H1 (cell line): ENCODE measurements at regions not wholly inside any gene's neighbourhood (a gene's known extent, or its start where the extent isn't known, plus 50 kb on each side); places are given as distances from the start of the nearest gene placed in this dataset.

Experiments
- CTCF ChIA-PET: fragments of 300-600 bp; sonication (Branson Sonifier 250); formaldehyde crosslinking; loops from one replicate; lab custom pipeline; 2021; ENCODE audit not compliant: partially characterized antibody; lab: Charles Lee
- POLR2A ChIA-PET: fragments of 300-600 bp; sonication (Branson Sonifier 250); formaldehyde crosslinking; loops from one replicate; lab custom pipeline; 2021; ENCODE audit warnings: inconsistent platforms; ENCODE audit not compliant: partially characterized antibody; lab: Charles Lee
- DNase-seq, 2 experiments: peaks; one replicate each; pipeline versions ENCODE4 v3.0.0 to v3.0.0-alpha.2; 2010 to 2022; ENCODE audit warnings: low spot score in 2 of 2, low read depth in 1 of 2, mixed read lengths in 1 of 2
- FAIRE-seq: peaks from 2 replicates; lab custom pipeline; 2011; peaks lifted over from hg19 to GRCh38; lab: Jason Lieb, UNC
- H2AFZ ChIP-seq: 2 replicates; pipeline ENCODE4 v1.8.1; 2012; ENCODE audit warnings: low read length, inconsistent platforms
- H2AK5ac ChIP-seq: 2 replicates; pipeline ENCODE4 v1.6.1; 2013; ENCODE audit warnings: low read depth, low read length
- H2BK120ac ChIP-seq: replicated peaks from 2 replicates; pipeline ENCODE3; 2013; ENCODE audit warnings: low read depth, low read length, inconsistent platforms
- H2BK12ac ChIP-seq: 2 replicates; pipeline ENCODE4 v1.6.1; 2013; ENCODE audit warnings: low read depth, low read length
- H2BK15ac ChIP-seq: 2 replicates; pipeline ENCODE4 v1.6.1; 2013; ENCODE audit warnings: low read length
- H2BK20ac ChIP-seq: 2 replicates; pipeline ENCODE4 v1.6.1; 2013; ENCODE audit warnings: low read length
- H2BK5ac ChIP-seq: 2 replicates; pipeline ENCODE4 v1.6.1; 2013; ENCODE audit warnings: low read depth, low read length
- H3K14ac ChIP-seq: 2 replicates; pipeline ENCODE4 v1.6.1; 2013; ENCODE audit warnings: inconsistent platforms; ENCODE audit not compliant: insufficient read length
- H3K18ac ChIP-seq: 2 replicates; pipeline ENCODE4 v1.6.1; 2013; ENCODE audit warnings: low read length; ENCODE audit errors: extremely low read depth
- H3K23ac ChIP-seq: 2 replicates; pipeline ENCODE4 v1.6.1; 2013; ENCODE audit warnings: inconsistent platforms; ENCODE audit not compliant: insufficient read length
- H3K23me2 ChIP-seq: 2 replicates; pipeline ENCODE4 v1.6.1; 2013; ENCODE audit warnings: low read depth, low read length
- H3K27ac ChIP-seq: 2 replicates; pipeline ENCODE4 v1.6.1; 2011; ENCODE audit warnings: low read depth, low read length, inconsistent platforms
- H3K27me3 ChIP-seq, 4 experiments: replicated peaks in 1 of 4; 1 replicate in 1 of 4; 2 replicates in 3 of 4; pipeline versions ENCODE4 v1.6.1 to v1.8.1; 2011 to 2013; ENCODE audit warnings: low read length in 3 of 4, mild to moderate bottlenecking in 3 of 4, inconsistent platforms in 2 of 4, mixed read lengths in 2 of 4, moderate library complexity in 1 of 4; ENCODE audit not compliant: control insufficient read depth in 3 of 4, insufficient read depth in 3 of 4; ENCODE audit errors: extremely low read depth in 1 of 4
- H3K36me3 ChIP-seq, 4 experiments: 2 replicates each; pipeline versions ENCODE4 v1.6.1 to v1.8.1; 2011 to 2013; ENCODE audit warnings: mild to moderate bottlenecking in 4 of 4, low read length in 3 of 4, moderate library complexity in 2 of 4, control low read depth in 1 of 4, inconsistent platforms in 1 of 4; ENCODE audit not compliant: insufficient read depth in 4 of 4, control insufficient read depth in 2 of 4
- H3K4ac ChIP-seq: replicated peaks from 2 replicates; pipeline ENCODE3; 2013; ENCODE audit warnings: low read length, low read depth, mixed read lengths, inconsistent platforms; ENCODE audit not compliant: insufficient read length
- H3K4me1 ChIP-seq, 4 experiments: replicated peaks in 1 of 4; 1 replicate in 1 of 4; 2 replicates in 3 of 4; pipeline versions ENCODE4 v1.6.1 to v1.8.1; 2011 to 2013; ENCODE audit warnings: low read length in 3 of 4, inconsistent platforms in 2 of 4, mixed read lengths in 1 of 4; ENCODE audit not compliant: insufficient read depth in 4 of 4, control insufficient read depth in 3 of 4
- H3K4me2 ChIP-seq, 2 experiments: 2 replicates each; pipeline versions ENCODE4 v1.6.1 to v1.8.1; 2011 to 2013; ENCODE audit warnings: low read depth in 2 of 2, low read length in 2 of 2, control low read depth in 1 of 2, inconsistent platforms in 1 of 2, mild to moderate bottlenecking in 1 of 2; ENCODE audit not compliant: insufficient read depth in 1 of 2
- H3K4me3 ChIP-seq, 4 experiments: fragments of 200-600, 300-600 bp in 1 of 4; sonication (generic), shearing (Covaris generic), sonication (Bioruptor Twin) in 1 of 4; 2 replicates each; pipeline versions ENCODE4 v1.5.1 to v1.8.1; 2011 to 2016; ENCODE audit warnings: low read length in 4 of 4, low read depth in 3 of 4, control low read depth in 2 of 4, inconsistent platforms in 2 of 4, mild to moderate bottlenecking in 2 of 4, mixed read lengths in 1 of 4, moderate library complexity in 1 of 4; ENCODE audit not compliant: insufficient read depth in 2 of 4; ENCODE audit errors: extremely low read depth in 1 of 4
- H3K56ac ChIP-seq: replicated peaks from 2 replicates; pipeline ENCODE3; 2013; ENCODE audit warnings: low read depth, mild to moderate bottlenecking, mixed read lengths, low read length, inconsistent platforms; ENCODE audit not compliant: insufficient read length
- H3K79me1 ChIP-seq: 2 replicates; pipeline ENCODE4 v1.6.1; 2013; ENCODE audit warnings: low read depth, low read length, control low read depth
- H3K79me2 ChIP-seq, 2 experiments: 2 replicates each; pipeline versions ENCODE4 v1.6.1 to v1.8.1; 2012 to 2013; ENCODE audit warnings: low read length in 2 of 2, mild to moderate bottlenecking in 2 of 2, inconsistent platforms in 1 of 2; ENCODE audit not compliant: insufficient read depth in 2 of 2, control insufficient read depth in 1 of 2
- H3K9ac ChIP-seq, 4 experiments: replicated peaks in 1 of 4; 1 replicate in 1 of 4; 2 replicates in 3 of 4; pipeline versions ENCODE4 v1.6.1 to v1.8.1; 2011 to 2013; ENCODE audit warnings: low read depth in 3 of 4, low read length in 3 of 4, control low read depth in 2 of 4, mild to moderate bottlenecking in 2 of 4, moderate library complexity in 2 of 4, inconsistent platforms in 1 of 4; ENCODE audit errors: extremely low read depth in 1 of 4
- H3K9me3 ChIP-seq, 2 experiments: 2 replicates each; pipeline versions ENCODE4 v1.6.1 to v1.8.1; 2012 to 2013; ENCODE audit warnings: mild to moderate bottlenecking in 2 of 2, moderate library complexity in 2 of 2, control low read depth in 1 of 2, inconsistent platforms in 1 of 2, low read depth in 1 of 2, low read length in 1 of 2, mixed read lengths in 1 of 2; ENCODE audit not compliant: insufficient read depth in 2 of 2
- H4K20me1 ChIP-seq, 2 experiments: replicated peaks in 1 of 2; 2 replicates each; pipeline versions ENCODE3 to v1.8.1; 2011 to 2013; ENCODE audit warnings: inconsistent platforms in 2 of 2, low read length in 2 of 2, mild to moderate bottlenecking in 1 of 2; ENCODE audit not compliant: insufficient read depth in 2 of 2, control insufficient read depth in 1 of 2
- H4K5ac ChIP-seq: 2 replicates; pipeline ENCODE4 v1.6.1; 2013; ENCODE audit warnings: low read length, low read depth, mixed read lengths, inconsistent platforms; ENCODE audit not compliant: insufficient read length
- H4K8ac ChIP-seq: 2 replicates; pipeline ENCODE4 v1.8.0; 2013; ENCODE audit warnings: mild to moderate bottlenecking, moderate library complexity, low read length, inconsistent platforms; ENCODE audit not compliant: insufficient read depth; ENCODE audit errors: extremely low read depth
- H4K91ac ChIP-seq: replicated peaks from 2 replicates; pipeline ENCODE3; 2013; ENCODE audit warnings: low read length, mixed read lengths, inconsistent platforms; ENCODE audit not compliant: insufficient read length
- SIRT6 ChIP-seq: IDR thresholded peaks from one replicate; pipeline ENCODE4 v1.7.1; 2012; ENCODE audit warnings: low read length, inconsistent platforms
- TEAD4 ChIP-seq: IDR thresholded peaks from 2 replicates; pipeline ENCODE4 v1.6.1; 2012; ENCODE audit warnings: low read depth, low read length, inconsistent platforms, mixed read lengths

DNA sequence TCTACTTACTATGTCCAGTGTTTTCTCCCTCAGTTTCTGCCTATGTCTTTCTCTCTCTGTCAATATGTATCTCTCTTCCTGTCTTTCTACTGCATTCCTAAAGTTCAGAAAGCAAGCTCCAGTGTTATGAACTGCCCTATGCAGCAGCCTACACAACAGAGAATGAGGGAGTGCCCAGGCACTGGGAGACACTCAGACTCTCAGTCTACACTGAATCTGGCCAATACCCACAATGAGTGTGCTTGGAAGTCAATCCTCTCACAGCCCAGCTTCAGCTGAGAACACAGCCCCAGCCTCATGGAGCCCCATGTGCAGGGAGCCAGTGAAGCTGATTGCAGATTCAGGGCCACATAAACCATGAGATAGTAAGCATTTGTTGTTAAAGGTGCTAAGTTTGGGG, 128.7 kb downstream of the ALG10 start:
- H3K4me3 ChIP-seq = no peak overlapping the region
- ChIA-PET CTCF (interaction anchor here (1.2 kb wide), 1 partner anchor 30 kb away, joined by 3 read pairs; no protein-coding TSS in a partner anchor), POLR2A (no interaction called here)
- H3K23ac ChIP-seq = no peak overlapping the region
- H4K8ac ChIP-seq = no peak overlapping the region
- TF ChIP-seq SIRT6 (no peak), TEAD4 (no peak)
- H3K4me2 ChIP-seq = no peak overlapping the region
- no peak overlapping the region for H3K14ac ChIP-seq
- no peak overlapping the region for H3K9ac ChIP-seq
- no peak overlapping the region for H2AK5ac ChIP-seq
- H2BK120ac ChIP-seq = no peak overlapping the region
- no peaks in the 10 kb centered on the region for H3K79me1 ChIP-seq
- no peaks in the 10 kb centered on the region for H3K79me2 ChIP-seq
- no peaks in the 10 kb centered on the region for H4K20me1 ChIP-seq
- no peak for FAIRE-seq
- no peaks in the 10 kb centered on the region for H3K4me1 ChIP-seq
- no peaks in the 10 kb centered on the region for H3K36me3 ChIP-seq
- no peak overlapping the region for H2BK15ac ChIP-seq
- H3K9me3 ChIP-seq = peaks cover 61 to 74% of the 10 kb centered on the region in 2 experiments
- no peaks in the 10 kb centered on the region for H3K23me2 ChIP-seq
- DNase-seq = no peak
- no peak overlapping the region for H2BK5ac ChIP-seq
- no peak overlapping the region for H2BK12ac ChIP-seq
- H3K18ac ChIP-seq = no peak overlapping the region
- H2AFZ ChIP-seq = no peak overlapping the region
- no peak overlapping the region for H4K5ac ChIP-seq
- no peak overlapping the region for H3K4ac ChIP-seq
- H3K27ac ChIP-seq = no peak overlapping the region
- H3K56ac ChIP-seq = no peak overlapping the region
- no peaks in the 10 kb centered on the region for H3K27me3 ChIP-seq
- H2BK20ac ChIP-seq = no peak overlapping the region
- no peak overlapping the region for H4K91ac ChIP-seq
